ENCODE measurements at regions not wholly inside any gene's neighbourhood (a gene's known extent, or its start where the extent isn't known, plus 50 kb on each side); places are given as distances from the start of the nearest gene placed in this dataset.

GRCh38 chr1:38204698-38205097, 158.1 kb upstream of the POU3F1 start:
- DNase-seq (ENCODE audit: low read depth): no peak
- no peak for TF ChIP-seq CTCF (IDR thresholded peaks at IDR 0.05; ENCODE audit: insufficient read depth, low read length, severe bottlenecking)
- Histone ChIP-seq H3K27me3 (ENCODE audit: control insufficient read depth, insufficient read depth, low read length) (no peaks in the 10 kb centered on the region), H3K36me3 (ENCODE audit: control insufficient read depth, insufficient read depth, low read length) (no peaks in the 10 kb centered on the region), H3K4me3 (ENCODE audit: low read depth, low read length) (no peak overlapping the region)
- FAIRE-seq: no peak

- TF ChIP-seq CTCF (IDR thresholded peaks at IDR 0.05; ENCODE audit: insufficient read depth, low read length, severe bottlenecking): no peak
- no peak overlapping the region for H3K4me3 ChIP-seq (ENCODE audit: low read depth, low read length)
- DNase-seq (ENCODE audit: low read depth): no peak
- H3K27me3 ChIP-seq (ENCODE audit: control insufficient read depth, insufficient read depth, low read length): no peaks in the 10 kb centered on the region
- no peaks in the 10 kb centered on the region for H3K36me3 ChIP-seq (ENCODE audit: control insufficient read depth, insufficient read depth, low read length)
- no peak for FAIRE-seq
Observed at GRCh38 chr1:38203441-38203840, 156.8 kb upstream of the POU3F1 start.

- Histone ChIP-seq H3K27me3 (ENCODE audit: control insufficient read depth, insufficient read depth, low read length) (no peaks in the 10 kb centered on the region), H3K36me3 (ENCODE audit: control insufficient read depth, insufficient read depth, low read length) (no peaks in the 10 kb centered on the region), H3K4me3 (ENCODE audit: low read depth, low read length) (no peak overlapping the region)
- TF ChIP-seq CTCF (IDR thresholded peaks at IDR 0.05; ENCODE audit: insufficient read depth, low read length, severe bottlenecking): no peak
- FAIRE-seq (no peak), DNase-seq (ENCODE audit: low read depth) (no peak)
Observed at GRCh38 chr1:38201431-38201830, 154.8 kb upstream of the POU3F1 start.

GRCh38 chr1:38198621-38199020, 152.0 kb upstream of the POU3F1 start:
- no peaks in the 10 kb centered on the region for H3K27me3 ChIP-seq (ENCODE audit: control insufficient read depth, insufficient read depth, low read length)

GRCh38 chr1:38198099-38198498, 151.5 kb upstream of the POU3F1 start:
- Histone ChIP-seq H3K36me3 (ENCODE audit: control insufficient read depth, insufficient read depth, low read length) (no peaks in the 10 kb centered on the region), H3K4me3 (ENCODE audit: low read depth, low read length) (no peak overlapping the region), H3K27me3 (ENCODE audit: control insufficient read depth, insufficient read depth, low read length) (no peaks in the 10 kb centered on the region)
- no peak for DNase-seq (ENCODE audit: low read depth)
- no peak for TF ChIP-seq CTCF (IDR thresholded peaks at IDR 0.05; ENCODE audit: insufficient read depth, low read length, severe bottlenecking)
- no peak for FAIRE-seq

More at GRCh38 chr1:38198621-38199020, 152.0 kb upstream of the POU3F1 start:
- DNase-seq (ENCODE audit: low read depth): no peak
- Histone ChIP-seq H3K36me3 (ENCODE audit: control insufficient read depth, insufficient read depth, low read length) (no peaks in the 10 kb centered on the region), H3K4me3 (ENCODE audit: low read depth, low read length) (no peak overlapping the region)
- TF ChIP-seq CTCF (IDR thresholded peaks at IDR 0.05; ENCODE audit: insufficient read depth, low read length, severe bottlenecking): no peak
- no peak for FAIRE-seq

- H3K27me3 ChIP-seq (ENCODE audit: control insufficient read depth, insufficient read depth, low read length): no peaks in the 10 kb centered on the region
- TF ChIP-seq CTCF (IDR thresholded peaks at IDR 0.05; ENCODE audit: insufficient read depth, low read length, severe bottlenecking): no peak
- no peak for FAIRE-seq
Observed at GRCh38 chr1:38197312-38198061, 150.9 kb upstream of the POU3F1 start.

More at GRCh38 chr1:38197312-38198061, 150.9 kb upstream of the POU3F1 start:
- no peak overlapping the region for H3K4me3 ChIP-seq (ENCODE audit: low read depth, low read length)
- H3K36me3 ChIP-seq (ENCODE audit: control insufficient read depth, insufficient read depth, low read length): no peaks in the 10 kb centered on the region
- DNase-seq (ENCODE audit: low read depth): no peak
